HepG2 (cell line): ENCODE measurements at regions not wholly inside any gene's neighbourhood (a gene's known extent, or its start where the extent isn't known, plus 50 kb on each side); places are given as distances from the start of the nearest gene placed in this dataset.
A peak's percentile ranks its signal among the peaks of the same experiment; 100 is the strongest.

Experiments used
- ATAC-seq: fragments of 200-7000 bp; cut with Tn5 transposase; 3 replicates; pipeline ENCODE4 v1.9.1; 2020; ENCODE audit warnings: mild to moderate bottlenecking, moderate library complexity
- BruUV-seq: library from RNA; stranded (reverse); fragments of 400-500 nt; replicated peaks from 2 replicates; lab custom pipeline; 2021; lab: Mats Ljungman, UMichigan
- CTCF ChIA-PET: fragments of 300-600 bp; formaldehyde crosslinking; extraction: SDS; loops from one replicate; lab custom pipeline; 2021; ENCODE audit warnings: low total read pairs, inconsistent platforms, low intra/inter-chr PET ratio; lab: Yijun Ruan, JAX
- POLR2A ChIA-PET: fragments of 350-600 bp; sonication (Branson Sonifier 250); formaldehyde crosslinking; loops from one replicate; lab custom pipeline; 2020; ENCODE audit warnings: antibody characterized with exemption, inconsistent platforms; lab: Yijun Ruan, JAX
- DNase-seq: peaks from one replicate; pipeline ENCODE4 v3.0.0-alpha.2; 2015; ENCODE audit warnings: low spot score
- FAIRE-seq: peaks from 3 replicates; lab custom pipeline; 2011; peaks lifted over from hg19 to GRCh38; lab: Jason Lieb, UNC
- H2AFZ ChIP-seq: one replicate; pipeline ENCODE4 v1.6.1; 2011; ENCODE audit warnings: low read length, inconsistent platforms
- H3K27ac ChIP-seq: fragments of 300-600 bp; 3 replicates; pipeline ENCODE4 v1.8.0; 2011; ENCODE audit warnings: mixed run types, mild to moderate bottlenecking, mixed read lengths, low read length, inconsistent platforms; ENCODE audit not compliant: insufficient read depth; ENCODE audit errors: extremely low read length
- H3K27me3 ChIP-seq, 2 experiments: fragments of 200-600 bp in 1 of 2; 2 replicates in 1 of 2; 3 replicates in 1 of 2; pipeline versions ENCODE4 v1.6.0 to v1.8.0; 2011; ENCODE audit warnings: low read length in 2 of 2, mild to moderate bottlenecking in 2 of 2, moderate library complexity in 2 of 2, inconsistent platforms in 1 of 2; ENCODE audit not compliant: insufficient read depth in 2 of 2, control insufficient read depth in 1 of 2
- H3K36me3 ChIP-seq, 2 experiments: fragments of 200-600 bp in 1 of 2; replicated peaks in 1 of 2; 2 replicates in 1 of 2; 3 replicates in 1 of 2; pipeline versions ENCODE4 v1.5.1 to v1.8.0; 2011; ENCODE audit warnings: low read length in 2 of 2, inconsistent platforms in 1 of 2; ENCODE audit not compliant: insufficient read depth in 2 of 2, control insufficient read depth in 1 of 2
- H3K4me1 ChIP-seq: 2 replicates; pipeline ENCODE4 v1.5.1; 2012; ENCODE audit warnings: low read length, inconsistent platforms; ENCODE audit not compliant: insufficient read depth
- H3K4me2 ChIP-seq: 2 replicates; pipeline ENCODE4 v1.6.0; 2011; ENCODE audit warnings: low read depth, low read length, inconsistent platforms
- H3K4me3 ChIP-seq, 3 experiments: fragments of 200-600 bp in 1 of 3; sonication (generic), shearing (Covaris generic) in 1 of 3; replicated peaks in 1 of 3; 2 replicates each; pipeline ENCODE4 v1.5.1; 2011 to 2016; ENCODE audit warnings: low read length in 3 of 3, inconsistent platforms in 2 of 3, low read depth in 2 of 3, mild to moderate bottlenecking in 2 of 3, control low read depth in 1 of 3, mixed read lengths in 1 of 3; ENCODE audit not compliant: insufficient read depth in 1 of 3
- H3K79me2 ChIP-seq: one replicate; pipeline ENCODE4 v1.6.1; 2011; ENCODE audit warnings: low read length, inconsistent platforms; ENCODE audit not compliant: insufficient read depth
- H3K9ac ChIP-seq: 2 replicates; pipeline ENCODE4 v1.6.0; 2011; ENCODE audit warnings: mild to moderate bottlenecking, low read depth, low read length, inconsistent platforms; ENCODE audit not compliant: insufficient read depth
- H3K9me3 ChIP-seq: 2 replicates; pipeline ENCODE4 v1.5.1; 2012; ENCODE audit warnings: mild to moderate bottlenecking, low read length
- H4K20me1 ChIP-seq: 2 replicates; pipeline ENCODE4 v1.6.0; 2011; ENCODE audit warnings: inconsistent platforms, mild to moderate bottlenecking, low read length, moderate library complexity; ENCODE audit not compliant: insufficient read depth
- ATF7 ChIP-seq, 2 experiments: fragments of 450-650 bp in 1 of 2; sonication (generic) in 1 of 2; formaldehyde crosslinking in 1 of 2; IDR thresholded peaks; 2 replicates each; pipeline versions ENCODE4 v1.4.0 to v1.6.1; 2016 to 2020; ENCODE audit warnings: antibody characterized with exemption in 1 of 2, mild to moderate bottlenecking in 1 of 2, missing genetic modification reagents in 1 of 2
- CEBPB ChIP-seq: IDR thresholded peaks from 2 replicates; pipeline ENCODE4 v1.6.1; 2011; ENCODE audit warnings: low read depth, low read length, improper control_type of control experiment, borderline replicate concordance
- CREB1 ChIP-seq, 2 experiments: fragments of 450-650 bp in 1 of 2; IDR thresholded peaks; 2 replicates each; pipeline ENCODE4 v1.6.1; 2016 to 2017; ENCODE audit warnings: control low read depth in 1 of 2, mild to moderate bottlenecking in 1 of 2, missing compliant biosample characterization in 1 of 2, missing genetic modification characterization in 1 of 2
- SNAI1 ChIP-seq: sonication (generic); formaldehyde crosslinking; IDR thresholded peaks from 2 replicates; pipeline ENCODE4 v1.5.0; 2020; ENCODE audit warnings: mild to moderate bottlenecking, missing genetic modification reagents, borderline replicate concordance
- SOX13 ChIP-seq, 3 experiments: fragments of 450-650 bp in 1 of 3; sonication (generic) in 1 of 3; formaldehyde crosslinking in 1 of 3; IDR thresholded peaks in 2 of 3; conservative IDR thresholded peaks in 1 of 3; 2 replicates each; pipeline versions ENCODE4 v1.5.0 to v1.6.1; 2016 to 2020; ENCODE audit warnings: antibody characterized with exemption in 1 of 3, mild to moderate bottlenecking in 1 of 3, missing compliant biosample characterization in 1 of 3, missing genetic modification reagents in 1 of 3, moderate library complexity in 1 of 3
- ZNF10 ChIP-seq: sonication (generic); formaldehyde crosslinking; IDR thresholded peaks from 2 replicates; pipeline ENCODE4 v1.4.0; 2020; ENCODE audit warnings: mild to moderate bottlenecking, low read depth, missing genetic modification reagents, borderline replicate concordance
- ZNF563 ChIP-seq: sonication (generic); formaldehyde crosslinking; IDR thresholded peaks from 2 replicates; pipeline ENCODE4 v1.8.0; 2022; ENCODE audit warnings: mild to moderate bottlenecking, moderate library complexity, missing genetic modification reagents
- ZNF678 ChIP-seq: sonication (generic); formaldehyde crosslinking; IDR thresholded peaks from 2 replicates; pipeline ENCODE4 v1.4.0; 2020; ENCODE audit warnings: mild to moderate bottlenecking, missing genetic modification reagents
- WGBS: methylation state at CpG from one replicate; pipeline ENCODE4 v1.1.6; 2017; ENCODE audit warnings: low lambda C conversion rate; 5-methylcytosine and 5-hydroxymethylcytosine counted together
- in situ Hi-C: cut with HindIII; loops from 2 replicates; pipeline ENCODE4 v1.10.0; 2017; ENCODE audit warnings: low pct_unique_long_range_greater_than_20kb; ENCODE audit not compliant: extremely low pct_ligation_motif_present
- intact Hi-C: fragments of 100-400 bp; cut with micrococcal nuclease; formaldehyde crosslinking; loops from one replicate; pipeline ENCODE4 v1.10.0; 2022; ENCODE audit not compliant: unreplicated experiment
- TF ChIP-seq, protein P1 (sequence below): sonication (generic); formaldehyde crosslinking; IDR thresholded peaks from 2 replicates; pipeline ENCODE4 v1.5.0; 2020; ENCODE audit warnings: mild to moderate bottlenecking, missing genetic modification reagents

DNA sequence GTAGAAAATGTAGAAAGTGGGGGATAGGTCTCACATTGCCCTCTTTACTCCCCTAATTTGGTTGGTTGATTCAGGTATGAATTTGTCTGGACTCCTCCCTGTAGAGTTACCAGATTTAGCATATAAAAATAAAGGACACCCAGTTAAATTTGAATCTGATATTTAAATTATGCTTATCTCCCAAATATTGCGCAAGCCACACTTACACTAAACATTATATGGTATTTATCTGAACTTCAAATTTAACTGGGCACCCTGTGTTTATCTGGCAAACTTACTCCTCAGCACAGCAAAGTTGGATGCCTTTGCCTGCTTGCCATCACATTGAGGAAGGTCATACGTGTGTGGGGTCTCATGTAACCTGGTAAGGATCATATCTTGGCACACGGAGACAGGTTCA is 882.4 kb upstream of the FAM98A start:
- intact Hi-C loops (no loop called here), in situ Hi-C loops (no loop called here)
- ChIA-PET POLR2A (no interaction called here), CTCF (no interaction called here)
- no peak overlapping the region for H3K27ac ChIP-seq
- H3K9ac ChIP-seq = no peak overlapping the region
- H4K20me1 ChIP-seq = no peaks in the 10 kb centered on the region
- peaks cover 74% of the 10 kb centered on the region for H3K9me3 ChIP-seq
- no peak overlapping the region for H3K4me2 ChIP-seq
- DNase-seq (no peak), FAIRE-seq (no peak), ATAC-seq (no peak)
- no peaks in the 10 kb centered on the region for H3K36me3 ChIP-seq
- TF ChIP-seq, protein P1, sequence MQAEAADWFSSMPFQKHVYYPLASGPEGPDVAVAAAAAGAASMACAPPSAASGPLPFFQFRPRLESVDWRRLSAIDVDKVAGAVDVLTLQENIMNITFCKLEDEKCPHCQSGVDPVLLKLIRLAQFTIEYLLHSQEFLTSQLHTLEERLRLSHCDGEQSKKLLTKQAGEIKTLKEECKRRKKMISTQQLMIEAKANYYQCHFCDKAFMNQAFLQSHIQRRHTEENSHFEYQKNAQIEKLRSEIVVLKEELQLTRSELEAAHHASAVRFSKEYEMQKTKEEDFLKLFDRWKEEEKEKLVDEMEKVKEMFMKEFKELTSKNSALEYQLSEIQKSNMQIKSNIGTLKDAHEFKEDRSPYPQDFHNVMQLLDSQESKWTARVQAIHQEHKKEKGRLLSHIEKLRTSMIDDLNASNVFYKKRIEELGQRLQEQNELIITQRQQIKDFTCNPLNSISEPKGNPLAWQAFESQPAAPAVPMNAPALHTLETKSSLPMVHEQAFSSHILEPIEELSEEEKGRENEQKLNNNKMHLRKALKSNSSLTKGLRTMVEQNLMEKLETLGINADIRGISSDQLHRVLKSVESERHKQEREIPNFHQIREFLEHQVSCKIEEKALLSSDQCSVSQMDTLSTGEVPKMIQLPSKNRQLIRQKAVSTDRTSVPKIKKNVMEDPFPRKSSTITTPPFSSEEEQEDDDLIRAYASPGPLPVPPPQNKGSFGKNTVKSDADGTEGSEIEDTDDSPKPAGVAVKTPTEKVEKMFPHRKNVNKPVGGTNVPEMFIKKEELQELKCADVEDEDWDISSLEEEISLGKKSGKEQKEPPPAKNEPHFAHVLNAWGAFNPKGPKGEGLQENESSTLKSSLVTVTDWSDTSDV = no peak
- TF ChIP-seq CEBPB (peak; percentile 76; the same call in 1 of the 2 replicates), ZNF678 (CRISPR knock-in tag) (no peak), SOX13 (IDR thresholded peaks at IDR 0.05) (no peak), SOX13 (CRISPR knock-in tag; conservative IDR thresholded peaks at IDR 0.05 in 1 of 2, IDR thresholded peaks at IDR 0.05 in 1 of 2) (no peak), ZNF563 (CRISPR knock-in tag) (no peak)
- no peaks in the 10 kb centered on the region for H3K27me3 ChIP-seq
- H3K4me3 ChIP-seq = no peak overlapping the region
- no peaks in the 10 kb centered on the region for H3K4me1 ChIP-seq
- WGBS = 35% methylated on average over 3 of the region's 3 CpGs
- H3K79me2 ChIP-seq = no peaks in the 10 kb centered on the region
- BruUV-seq = no TSS peak
- no peak overlapping the region for H2AFZ ChIP-seq

DNA sequence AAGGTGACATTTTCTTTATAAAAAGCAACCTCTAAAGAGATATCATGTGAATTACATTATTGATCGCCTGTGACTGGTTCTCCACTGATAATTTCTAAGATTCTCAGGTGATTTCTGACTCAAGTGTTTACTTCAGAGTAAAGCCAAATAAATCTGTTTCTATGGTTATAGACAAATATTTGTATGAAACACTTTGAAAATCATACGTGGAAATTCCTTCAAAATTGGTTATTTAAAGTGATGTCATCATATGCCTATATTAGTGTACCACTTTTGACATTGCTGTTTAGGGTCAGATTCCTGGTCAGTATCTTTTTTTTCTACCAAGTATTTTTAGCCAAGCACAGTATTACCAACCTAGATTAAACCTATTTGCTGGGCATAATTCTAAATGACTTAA is 881.3 kb upstream of the FAM98A start:
- Histone ChIP-seq H3K4me1 (no peaks in the 10 kb centered on the region), H4K20me1 (no peaks in the 10 kb centered on the region), H3K4me2 (no peak overlapping the region), H3K36me3 (no peaks in the 10 kb centered on the region), H3K9ac (no peak overlapping the region), H3K27me3 (no peaks in the 10 kb centered on the region), H2AFZ (no peak overlapping the region), H3K79me2 (no peaks in the 10 kb centered on the region), H3K4me3 (no peak overlapping the region), H3K9me3 (peaks cover 65% of the 10 kb centered on the region), H3K27ac (no peak overlapping the region)
- DNase-seq (no peak), ATAC-seq (no peak), FAIRE-seq (no peak)
- CTCF ChIA-PET = no interaction called here
- no TSS peak for BruUV-seq
- in situ Hi-C loops = no loop called here
- TF ChIP-seq SNAI1 (CRISPR knock-in tag) (no peak), ZNF10 (CRISPR knock-in tag) (no peak), ATF7 (IDR thresholded peaks at IDR 0.05) (peak; percentile 82), ATF7 (CRISPR knock-in tag; IDR thresholded peaks at IDR 0.05) (no peak), CREB1 (IDR thresholded peaks at IDR 0.05) (peak; percentile 39; the same call in 1 of the 2 replicates), CREB1 (CRISPR knock-in tag; IDR thresholded peaks at IDR 0.05) (no peak)
- intact Hi-C loops = no loop called here
- POLR2A ChIA-PET = no interaction called here
- WGBS = 21% methylated on average over 2 of the region's 2 CpGs
